ENCODE measurements at regions not wholly inside any gene's neighbourhood (a gene's known extent, or its start where the extent isn't known, plus 50 kb on each side); places are given as distances from the start of the nearest gene placed in this dataset.

DNA sequence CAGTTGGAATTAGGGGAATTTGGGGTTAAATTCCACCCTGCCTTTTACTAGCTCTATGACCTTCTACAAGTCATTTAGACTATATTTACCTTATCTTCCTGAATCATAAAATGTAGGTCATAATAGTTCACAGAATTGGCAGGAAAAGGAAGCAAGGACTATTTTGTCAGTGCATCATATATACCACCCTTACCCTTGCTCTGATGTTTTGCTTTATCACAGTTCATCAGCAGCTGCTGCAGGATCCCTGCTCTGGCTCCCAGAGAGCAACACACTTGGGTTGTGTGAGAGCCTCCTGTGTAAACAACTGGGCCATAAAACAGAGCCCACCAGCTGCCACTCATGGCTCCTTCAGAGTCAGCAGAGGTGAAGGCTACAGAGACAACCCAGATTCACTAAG lies 631.6 kb upstream of the CAMK1G start:
- TF ChIP-seq EP300 (IDR thresholded peaks at IDR 0.05; ENCODE audit: borderline replicate concordance) = no peak
- no peak for TF ChIP-seq CEBPB (IDR thresholded peaks at IDR 0.05)
- TF ChIP-seq, protein P1, sequence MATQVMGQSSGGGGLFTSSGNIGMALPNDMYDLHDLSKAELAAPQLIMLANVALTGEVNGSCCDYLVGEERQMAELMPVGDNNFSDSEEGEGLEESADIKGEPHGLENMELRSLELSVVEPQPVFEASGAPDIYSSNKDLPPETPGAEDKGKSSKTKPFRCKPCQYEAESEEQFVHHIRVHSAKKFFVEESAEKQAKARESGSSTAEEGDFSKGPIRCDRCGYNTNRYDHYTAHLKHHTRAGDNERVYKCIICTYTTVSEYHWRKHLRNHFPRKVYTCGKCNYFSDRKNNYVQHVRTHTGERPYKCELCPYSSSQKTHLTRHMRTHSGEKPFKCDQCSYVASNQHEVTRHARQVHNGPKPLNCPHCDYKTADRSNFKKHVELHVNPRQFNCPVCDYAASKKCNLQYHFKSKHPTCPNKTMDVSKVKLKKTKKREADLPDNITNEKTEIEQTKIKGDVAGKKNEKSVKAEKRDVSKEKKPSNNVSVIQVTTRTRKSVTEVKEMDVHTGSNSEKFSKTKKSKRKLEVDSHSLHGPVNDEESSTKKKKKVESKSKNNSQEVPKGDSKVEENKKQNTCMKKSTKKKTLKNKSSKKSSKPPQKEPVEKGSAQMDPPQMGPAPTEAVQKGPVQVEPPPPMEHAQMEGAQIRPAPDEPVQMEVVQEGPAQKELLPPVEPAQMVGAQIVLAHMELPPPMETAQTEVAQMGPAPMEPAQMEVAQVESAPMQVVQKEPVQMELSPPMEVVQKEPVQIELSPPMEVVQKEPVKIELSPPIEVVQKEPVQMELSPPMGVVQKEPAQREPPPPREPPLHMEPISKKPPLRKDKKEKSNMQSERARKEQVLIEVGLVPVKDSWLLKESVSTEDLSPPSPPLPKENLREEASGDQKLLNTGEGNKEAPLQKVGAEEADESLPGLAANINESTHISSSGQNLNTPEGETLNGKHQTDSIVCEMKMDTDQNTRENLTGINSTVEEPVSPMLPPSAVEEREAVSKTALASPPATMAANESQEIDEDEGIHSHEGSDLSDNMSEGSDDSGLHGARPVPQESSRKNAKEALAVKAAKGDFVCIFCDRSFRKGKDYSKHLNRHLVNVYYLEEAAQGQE (IDR thresholded peaks at IDR 0.05; ENCODE audit: low read depth) = no peak
- no peak for TF ChIP-seq TEAD4 (IDR thresholded peaks at IDR 0.05)

Data from Ishikawa (cell line).